ENCODE measurements at regions not wholly inside any gene's neighbourhood (a gene's known extent, or its start where the extent isn't known, plus 50 kb on each side); places are given as distances from the start of the nearest gene placed in this dataset.
"Not testable (repeated sequence)": the region's sequence is repeated elsewhere in the genome, so short reads cannot be mapped to it uniquely, and the experiment has no call there.

DNA sequence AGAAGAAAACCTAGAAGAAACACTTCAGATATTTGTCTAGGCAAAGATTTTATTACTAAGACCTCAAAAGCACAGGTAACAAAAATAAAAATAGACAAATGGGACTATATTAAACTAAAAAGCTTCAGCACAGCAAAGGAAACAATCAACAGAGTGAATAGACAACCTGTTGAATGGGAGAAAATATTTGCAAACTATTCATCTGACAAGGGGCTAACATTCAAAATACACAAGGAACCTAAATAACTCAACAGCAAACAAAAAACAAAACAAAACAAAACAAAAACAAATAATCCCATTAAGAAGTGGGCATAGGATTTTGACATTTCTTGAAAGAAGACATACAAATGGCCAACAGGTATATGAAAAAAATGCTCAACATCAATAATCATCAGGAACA lies 192.7 kb upstream of the ZCCHC13 start:
- peaks cover 0 to 6% (median 0%) of the 10 kb centered on the region in 6 donors for H3K36me3 ChIP-seq
- H3K4me1 ChIP-seq, result no peaks in the 10 kb centered on the region
- TF ChIP-seq POLR2AphosphoS5 (IDR thresholded peaks at IDR 0.05), result no peak
- TF ChIP-seq POLR2A (IDR thresholded peaks at IDR 0.05), result no peak
- TF ChIP-seq, protein P1, sequence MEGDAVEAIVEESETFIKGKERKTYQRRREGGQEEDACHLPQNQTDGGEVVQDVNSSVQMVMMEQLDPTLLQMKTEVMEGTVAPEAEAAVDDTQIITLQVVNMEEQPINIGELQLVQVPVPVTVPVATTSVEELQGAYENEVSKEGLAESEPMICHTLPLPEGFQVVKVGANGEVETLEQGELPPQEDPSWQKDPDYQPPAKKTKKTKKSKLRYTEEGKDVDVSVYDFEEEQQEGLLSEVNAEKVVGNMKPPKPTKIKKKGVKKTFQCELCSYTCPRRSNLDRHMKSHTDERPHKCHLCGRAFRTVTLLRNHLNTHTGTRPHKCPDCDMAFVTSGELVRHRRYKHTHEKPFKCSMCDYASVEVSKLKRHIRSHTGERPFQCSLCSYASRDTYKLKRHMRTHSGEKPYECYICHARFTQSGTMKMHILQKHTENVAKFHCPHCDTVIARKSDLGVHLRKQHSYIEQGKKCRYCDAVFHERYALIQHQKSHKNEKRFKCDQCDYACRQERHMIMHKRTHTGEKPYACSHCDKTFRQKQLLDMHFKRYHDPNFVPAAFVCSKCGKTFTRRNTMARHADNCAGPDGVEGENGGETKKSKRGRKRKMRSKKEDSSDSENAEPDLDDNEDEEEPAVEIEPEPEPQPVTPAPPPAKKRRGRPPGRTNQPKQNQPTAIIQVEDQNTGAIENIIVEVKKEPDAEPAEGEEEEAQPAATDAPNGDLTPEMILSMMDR (IDR thresholded peaks at IDR 0.05 in 8 of 11, conservative IDR thresholded peaks at IDR 0.05 in 3 of 11), result no peak
- no peak overlapping the region for H3K27ac ChIP-seq
- H3K27me3 ChIP-seq (replicated peaks in 1 of 7), result no peaks in the 10 kb centered on the region
- no peak for DNase-seq
- peaks cover 0 to 11% (median 0%) of the 10 kb centered on the region in 8 donors for H3K9me3 ChIP-seq
- intact Hi-C loops (cut with DNase I; ENCODE audit: low total_unique reads), result no loop called here
- no peak overlapping the region for H3K4me3 ChIP-seq

DNA sequence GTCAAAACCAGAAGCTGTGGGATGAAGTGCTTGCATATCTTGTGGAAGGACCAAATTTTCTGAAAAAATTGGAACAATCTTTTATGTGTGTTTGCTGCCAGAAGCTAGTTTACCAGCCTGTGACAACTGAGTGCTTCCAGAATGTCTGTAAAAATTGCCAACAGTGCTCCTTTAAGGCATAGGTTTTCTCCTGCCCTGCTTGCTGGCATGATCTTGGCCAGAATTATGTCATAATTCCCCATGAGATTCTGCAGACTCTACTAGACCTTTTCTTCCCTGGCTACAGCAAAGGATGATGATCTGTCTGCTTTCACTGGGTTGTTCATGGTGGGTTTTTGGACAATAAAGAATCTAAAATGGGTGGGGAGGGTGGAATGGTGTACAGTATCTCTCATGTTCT lies 196.3 kb upstream of the ZCCHC13 start:
- Histone ChIP-seq H3K27me3 (replicated peaks in 1 of 7) (no peaks in the 10 kb centered on the region), H3K4me1 (no peaks in the 10 kb centered on the region), H3K27ac (no peak overlapping the region), H3K36me3 (peaks cover 0 to 6% (median 0%) of the 10 kb centered on the region in 6 donors), H3K9me3 (peaks cover 0 to 25% (median 0%) of the 10 kb centered on the region in 8 donors), H3K4me3 (no peak overlapping the region)
- DNase-seq, result no peak
- intact Hi-C loops (cut with DNase I; ENCODE audit: low total_unique reads), result no loop called here
- TF ChIP-seq POLR2A (IDR thresholded peaks at IDR 0.05), result no peak
- TF ChIP-seq POLR2AphosphoS5 (IDR thresholded peaks at IDR 0.05), result no peak
- TF ChIP-seq, protein P1 (IDR thresholded peaks at IDR 0.05 in 8 of 11, conservative IDR thresholded peaks at IDR 0.05 in 3 of 11), result no peak

DNA sequence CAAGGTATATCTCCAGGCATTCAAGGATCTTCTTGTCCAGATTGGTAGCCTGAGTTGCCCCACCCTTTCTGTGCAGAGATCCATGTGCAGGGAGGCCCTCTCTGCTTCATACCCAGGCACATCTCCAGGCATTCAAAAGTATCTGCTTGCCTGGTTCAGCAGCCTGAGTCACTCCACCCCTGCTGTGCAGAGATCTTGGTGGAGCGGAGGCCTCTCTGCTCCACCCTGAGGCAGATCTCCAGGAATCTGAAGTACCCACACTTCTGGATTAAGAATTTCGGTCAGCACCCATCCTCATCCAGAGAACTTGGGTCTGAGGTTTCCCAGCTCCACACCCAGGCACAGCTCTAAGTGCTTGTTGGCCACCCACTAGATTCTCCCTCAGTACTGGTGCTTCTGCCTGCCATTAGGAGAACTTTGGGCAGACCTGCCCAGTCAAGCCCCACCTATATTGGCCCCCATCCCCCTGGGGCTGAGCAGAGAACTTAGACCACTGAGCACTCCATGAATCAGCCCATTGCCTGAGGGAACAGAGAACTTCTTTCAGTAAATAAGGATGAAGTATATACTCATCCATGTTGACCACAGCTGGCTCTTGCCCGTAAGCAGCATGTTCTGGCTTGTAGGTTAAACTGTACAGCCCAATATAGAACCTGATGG lies 199.5 kb upstream of the ZCCHC13 start:
- H3K27ac ChIP-seq, result no peak overlapping the region
- H3K36me3 ChIP-seq, result peaks cover 0 to 6% (median 0%) of the 10 kb centered on the region in 6 donors
- TF ChIP-seq, protein P1 (IDR thresholded peaks at IDR 0.05 in 8 of 11, conservative IDR thresholded peaks at IDR 0.05 in 3 of 11), result no peak
- TF ChIP-seq POLR2A (IDR thresholded peaks at IDR 0.05) (no peak), POLR2AphosphoS5 (IDR thresholded peaks at IDR 0.05) (no peak)
- no peaks in the 10 kb centered on the region for H3K4me1 ChIP-seq
- H3K27me3 ChIP-seq (replicated peaks in 1 of 7), result no peaks in the 10 kb centered on the region
- DNase-seq, result no peak
- 71 to 100% (median 85%) methylated on average over 2 to 3 of the region's 3 CpGs for WGBS, 5 donors
- intact Hi-C loops (cut with DNase I; ENCODE audit: low total_unique reads), result no loop called here
- H3K4me3 ChIP-seq, result no peak overlapping the region
- peaks cover 0 to 18% (median 1%) of the 10 kb centered on the region in 8 donors for H3K9me3 ChIP-seq

DNA sequence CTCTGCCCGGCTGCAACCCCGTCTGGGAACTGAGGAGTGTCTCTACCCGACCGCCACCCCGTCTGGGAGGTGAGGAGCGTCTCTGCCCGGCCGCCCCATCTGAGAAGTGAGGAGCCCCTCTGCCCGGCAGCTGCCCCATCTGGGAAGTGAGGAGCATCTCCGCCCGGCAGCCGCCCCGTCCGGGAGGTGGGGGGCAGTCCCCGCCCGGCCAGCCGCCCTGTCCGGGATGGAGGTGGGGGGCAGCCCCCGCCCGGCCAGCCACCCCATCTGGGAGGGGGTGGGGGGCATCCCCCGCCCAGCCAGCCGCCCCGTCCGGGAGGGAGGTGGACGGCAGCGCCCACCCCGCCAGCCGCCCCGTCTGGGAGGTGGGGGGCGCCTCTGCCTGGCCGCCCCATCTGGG lies 205.6 kb upstream of the ZCCHC13 start:
- H3K36me3 ChIP-seq; intact Hi-C loops (cut with DNase I; ENCODE audit: low total_unique reads); H3K4me3 ChIP-seq; H3K4me1 ChIP-seq; H3K27ac ChIP-seq; DNase-seq; H3K27me3 ChIP-seq (replicated peaks in 1 of 7): not testable (repeated sequence)
- 90 to 99% (median 95%) methylated on average over 10 to 31 of the region's 31 CpGs for WGBS, 5 donors
- H3K9me3 ChIP-seq, result peaks cover 0 to 17% (median 1%) of the 10 kb centered on the region in 8 donors
